ENCODE measurements at regions not wholly inside any gene's neighbourhood (a gene's known extent, or its start where the extent isn't known, plus 50 kb on each side); places are given as distances from the start of the nearest gene placed in this dataset.

GRCh38 chr2:7203056-7203467 lies 285.9 kb downstream of the RNF144A start:
- peak; percentile 95 for TF ChIP-seq CTCF (conservative IDR thresholded peaks at IDR 0.05; ENCODE audit: low read depth, low read length)
- no peak for TF ChIP-seq EZH2 (IDR thresholded peaks at IDR 0.05; ENCODE audit: borderline replicate concordance, low read depth, low read length, poor library complexity, severe bottlenecking)
- no TSS peak for BruUV-seq (replicated peaks)
- ChIA-PET POLR2A (ENCODE audit: low non-redundant PET) (interaction anchor here (0.6 kb wide), 1 partner anchor 530 kb away, joined by 3 read pairs; no protein-coding TSS in a partner anchor), CTCF (no interaction called here)
- Histone ChIP-seq H3K36me3 (ENCODE audit: insufficient read depth, low read length, poor library complexity, severe bottlenecking) (no peaks in the 10 kb centered on the region), H3K27ac (ENCODE audit: low read depth, low read length, poor library complexity, severe bottlenecking) (peak overlapping the region; percentile 75), H3K9me3 (ENCODE audit: low read depth, low read length, poor library complexity, severe bottlenecking) (no peaks in the 10 kb centered on the region), H3K4me3 (ENCODE audit: low read depth, low read length, poor library complexity, severe bottlenecking) (no peak overlapping the region), H3K27me3 (replicated peaks; ENCODE audit: insufficient read depth, low read depth, low read length, poor library complexity) (no peaks in the 10 kb centered on the region), H3K4me1 (ENCODE audit: insufficient read depth, low read length, poor library complexity, severe bottlenecking) (peaks cover 43% of the 10 kb centered on the region)
- peak; percentile 83 for DNase-seq (ENCODE audit: low spot score)
- intact Hi-C loops (cut with micrococcal nuclease; ENCODE audit: unreplicated experiment): loop anchor here (2.0 to 5.0 kb wide), 4 partner anchors 159 to 1558 kb away; no protein-coding TSS in a partner anchor

- ChIA-PET CTCF (interaction anchor here (0.6 kb wide), 1 partner anchor 354 kb away, joined by 3 read pairs; no protein-coding TSS in a partner anchor), POLR2A (ENCODE audit: low non-redundant PET) (no interaction called here)
- H3K36me3 ChIP-seq (ENCODE audit: insufficient read depth, low read length, poor library complexity, severe bottlenecking): no peaks in the 10 kb centered on the region
- DNase-seq (ENCODE audit: low spot score): no peak
- H3K4me1 ChIP-seq (ENCODE audit: insufficient read depth, low read length, poor library complexity, severe bottlenecking): peaks cover 57% of the 10 kb centered on the region
- no peak overlapping the region for H3K4me3 ChIP-seq (ENCODE audit: low read depth, low read length, poor library complexity, severe bottlenecking)
- H3K27me3 ChIP-seq (replicated peaks; ENCODE audit: insufficient read depth, low read depth, low read length, poor library complexity): no peaks in the 10 kb centered on the region
- no peak for TF ChIP-seq EZH2 (IDR thresholded peaks at IDR 0.05; ENCODE audit: borderline replicate concordance, low read depth, low read length, poor library complexity, severe bottlenecking)
- TF ChIP-seq CTCF (conservative IDR thresholded peaks at IDR 0.05; ENCODE audit: low read depth, low read length): no peak
- intact Hi-C loops (cut with micrococcal nuclease; ENCODE audit: unreplicated experiment): no loop called here
- no peak overlapping the region for H3K27ac ChIP-seq (ENCODE audit: low read depth, low read length, poor library complexity, severe bottlenecking)
- no TSS peak for BruUV-seq (replicated peaks)
- H3K9me3 ChIP-seq (ENCODE audit: low read depth, low read length, poor library complexity, severe bottlenecking): no peaks in the 10 kb centered on the region
Measured at GRCh38 chr2:7205151-7205830, 288.1 kb downstream of the RNF144A start.

- Histone ChIP-seq H3K36me3 (ENCODE audit: insufficient read depth, low read length, poor library complexity, severe bottlenecking) (no peaks in the 10 kb centered on the region), H3K27ac (ENCODE audit: low read depth, low read length, poor library complexity, severe bottlenecking) (no peak overlapping the region), H3K27me3 (replicated peaks; ENCODE audit: insufficient read depth, low read depth, low read length, poor library complexity) (no peaks in the 10 kb centered on the region), H3K4me3 (ENCODE audit: low read depth, low read length, poor library complexity, severe bottlenecking) (no peak overlapping the region), H3K9me3 (ENCODE audit: low read depth, low read length, poor library complexity, severe bottlenecking) (no peaks in the 10 kb centered on the region), H3K4me1 (ENCODE audit: insufficient read depth, low read length, poor library complexity, severe bottlenecking) (peaks cover 54% of the 10 kb centered on the region)
- no peak for DNase-seq (ENCODE audit: low spot score)
- POLR2A ChIA-PET (ENCODE audit: low non-redundant PET): no interaction called here
- intact Hi-C loops (cut with micrococcal nuclease; ENCODE audit: unreplicated experiment): no loop called here
- BruUV-seq (replicated peaks): no TSS peak
- TF ChIP-seq CTCF (conservative IDR thresholded peaks at IDR 0.05; ENCODE audit: low read depth, low read length) (no peak), EZH2 (IDR thresholded peaks at IDR 0.05; ENCODE audit: borderline replicate concordance, low read depth, low read length, poor library complexity, severe bottlenecking) (no peak)
- CTCF ChIA-PET: no interaction called here
Measured at GRCh38 chr2:7206111-7206810, 289.0 kb downstream of the RNF144A start.
